K562 (cell line): ENCODE measurements at regions not wholly inside any gene's neighbourhood (a gene's known extent, or its start where the extent isn't known, plus 50 kb on each side); places are given as distances from the start of the nearest gene placed in this dataset.

Experiments used
- ATAC-seq: fragments of 200-7000 bp; cut with Tn5 transposase; 3 replicates; pipeline ENCODE4 v1.9.1; 2020; ENCODE audit warnings: moderate library complexity
- BruUV-seq: library from RNA; stranded (reverse); fragments of 400-500 nt; replicated peaks from 2 replicates; lab custom pipeline; 2021; lab: Mats Ljungman, UMichigan
- CTCF ChIA-PET: fragments of 300-600 bp; formaldehyde crosslinking; extraction: SDS; loops from one replicate; lab custom pipeline; 2021; ENCODE audit warnings: low intra/inter-chr PET ratio; lab: Yijun Ruan, JAX
- POLR2A ChIA-PET: fragments of 300-600, 350-650 bp; sonication (Branson Sonifier 250); formaldehyde crosslinking; extraction: SDS; loops from one replicate; lab custom pipeline; 2021; ENCODE audit warnings: antibody characterized with exemption, inconsistent platforms; lab: Yijun Ruan, JAX
- DNase-seq, 4 experiments: peaks; one replicate each; pipeline versions ENCODE4 v3.0.0 to v3.0.0-alpha.2; 2011 to 2018; ENCODE audit warnings: low spot score in 3 of 4, mixed read lengths in 3 of 4; ENCODE audit errors: extremely low read depth in 1 of 4
- FAIRE-seq: peaks from 2 replicates; lab custom pipeline; 2011; peaks lifted over from hg19 to GRCh38; lab: Jason Lieb, UNC
- H2AFZ ChIP-seq: 2 replicates; pipeline ENCODE4 v1.6.0; 2011; ENCODE audit warnings: low read depth, low read length, control low read depth, inconsistent platforms
- H3K27ac ChIP-seq: fragments of 200-600 bp; 3 replicates; pipeline ENCODE4 v1.8.0; 2011; ENCODE audit warnings: low read depth, mild to moderate bottlenecking, control low read depth, inconsistent platforms, low read length, moderate library complexity, mixed read lengths; ENCODE audit errors: extremely low read depth
- H3K27me3 ChIP-seq, 2 experiments: fragments of 300-600 bp in 1 of 2; 2 replicates in 1 of 2; 3 replicates in 1 of 2; pipeline versions ENCODE4 v1.6.0 to v1.8.0; 2011; ENCODE audit warnings: inconsistent platforms in 2 of 2, low read length in 2 of 2, mild to moderate bottlenecking in 1 of 2, mixed read lengths in 1 of 2, moderate library complexity in 1 of 2; ENCODE audit not compliant: control insufficient read depth in 2 of 2, insufficient read depth in 2 of 2
- H3K36me3 ChIP-seq: fragments of 300-600 bp; 3 replicates; pipeline ENCODE4 v1.8.0; 2011; ENCODE audit warnings: mild to moderate bottlenecking, low read length, inconsistent platforms; ENCODE audit not compliant: control insufficient read depth, insufficient read depth
- H3K4me1 ChIP-seq, 2 experiments: fragments of 200-600 bp in 1 of 2; replicated peaks in 1 of 2; 2 replicates in 1 of 2; 3 replicates in 1 of 2; pipeline versions ENCODE4 v1.5.1 to v1.8.0; 2011; ENCODE audit warnings: inconsistent platforms in 2 of 2, low read length in 2 of 2, mild to moderate bottlenecking in 1 of 2, mixed read lengths in 1 of 2, moderate library complexity in 1 of 2; ENCODE audit not compliant: control insufficient read depth in 2 of 2, insufficient read depth in 2 of 2
- H3K4me2 ChIP-seq: 2 replicates; pipeline ENCODE4 v1.6.1; 2011; ENCODE audit warnings: low read length, control low read depth, inconsistent platforms, mixed read lengths; ENCODE audit not compliant: insufficient read depth
- H3K4me3 ChIP-seq: fragments of 200-600 bp; sonication (generic), shearing (Covaris generic); 2 replicates; pipeline ENCODE4 v1.5.1; 2016; ENCODE audit warnings: control low read depth, inconsistent platforms
- H3K79me2 ChIP-seq: fragments of 200-600 bp; 3 replicates; pipeline ENCODE4 v1.8.0; 2011; ENCODE audit warnings: low read length, inconsistent platforms; ENCODE audit not compliant: control insufficient read depth, insufficient read depth
- H3K9ac ChIP-seq, 2 experiments: 2 replicates each; pipeline versions ENCODE4 v1.6.0 to v1.6.1; 2011; ENCODE audit warnings: low read depth in 2 of 2, low read length in 2 of 2, control low read depth in 1 of 2, inconsistent platforms in 1 of 2, mild to moderate bottlenecking in 1 of 2, mixed read lengths in 1 of 2; ENCODE audit not compliant: insufficient read depth in 1 of 2
- H3K9me1 ChIP-seq: one replicate; pipeline ENCODE4 v1.6.0; 2011; ENCODE audit warnings: inconsistent platforms, mild to moderate bottlenecking, low read length, moderate library complexity; ENCODE audit not compliant: control insufficient read depth, insufficient read depth
- H3K9me3 ChIP-seq: replicated peaks from 2 replicates; pipeline ENCODE4 v1.5.1; 2011; ENCODE audit warnings: low read depth, low read length, inconsistent platforms; ENCODE audit not compliant: control insufficient read depth, insufficient read depth
- H4K20me1 ChIP-seq: replicated peaks from 2 replicates; pipeline ENCODE4 v1.6.1; 2011; ENCODE audit warnings: low read length, inconsistent platforms, mixed read lengths; ENCODE audit not compliant: control insufficient read depth, insufficient read depth
- CBFA2T3 ChIP-seq: fragments of 450-650 bp; IDR thresholded peaks from 2 replicates; pipeline ENCODE4 v1.6.1; 2017
- CREBBP ChIP-seq: IDR thresholded peaks from one replicate; pipeline ENCODE4 v1.6.1; 2012; ENCODE audit warnings: low read depth, mild to moderate bottlenecking, control low read depth, inconsistent platforms, low read length
- ELF1 ChIP-seq: fragments of 200-800 bp; sonication (Bioruptor generic); IDR thresholded peaks from 2 replicates; pipeline ENCODE4 v1.6.1; 2016; ENCODE audit warnings: missing genetic modification characterization, missing compliant biosample characterization
- ETV5 ChIP-seq: sonication (generic); formaldehyde crosslinking; IDR thresholded peaks from 2 replicates; pipeline ENCODE4 v1.4.0; 2020; ENCODE audit warnings: low read depth, mild to moderate bottlenecking, missing genetic modification reagents
- HBP1 ChIP-seq: fragments of 450-650 bp; formaldehyde crosslinking; IDR thresholded peaks from 2 replicates; pipeline ENCODE4 v1.4.0; 2022; ENCODE audit warnings: missing genetic modification characterization
- JUN ChIP-seq, 2 experiments: sonication (generic) in 1 of 2; formaldehyde crosslinking in 1 of 2; IDR thresholded peaks; 2 replicates each; pipeline versions ENCODE4 v1.6.1 to v1.8.0; 2012 to 2022; ENCODE audit warnings: borderline replicate concordance in 2 of 2, mild to moderate bottlenecking in 2 of 2, improper control_type of control experiment in 1 of 2, low read depth in 1 of 2, low read length in 1 of 2, missing genetic modification reagents in 1 of 2
- L3MBTL2 ChIP-seq: fragments of 450-650 bp; IDR thresholded peaks from 2 replicates; pipeline ENCODE4 v1.6.1; 2016; ENCODE audit warnings: mild to moderate bottlenecking, moderate library complexity
- MTA2 ChIP-seq: fragments of 450-650 bp; IDR thresholded peaks from 2 replicates; pipeline ENCODE4 v1.6.1; 2016; ENCODE audit warnings: low read depth
- RBM34 ChIP-seq: fragments of 200-400 bp; formaldehyde crosslinking; IDR thresholded peaks from 2 replicates; pipeline ENCODE4 v1.6.1; 2018; ENCODE audit warnings: low read length, borderline replicate concordance; ENCODE audit not compliant: insufficient read depth
- ZBTB34 ChIP-seq: fragments of 250-450 bp; sonication (Bioruptor Pico); IDR thresholded peaks from 2 replicates; pipeline ENCODE4 v1.8.0; 2021; ENCODE audit warnings: mild to moderate bottlenecking, moderate library complexity
- ZNF766 ChIP-seq: fragments of 200-800 bp; sonication (Bioruptor generic); conservative IDR thresholded peaks from 2 replicates; pipeline ENCODE4 v1.6.1; 2016; ENCODE audit warnings: missing genetic modification characterization, missing compliant biosample characterization
- ZZZ3 ChIP-seq: fragments of 450-650 bp; IDR thresholded peaks from 2 replicates; pipeline ENCODE4 v1.6.1; 2016; ENCODE audit warnings: antibody characterized with exemption, mild to moderate bottlenecking, moderate library complexity
- WGBS: fragments of 100-300 bp; shearing (Covaris generic); methylation state at CpG from one replicate; pipeline ENCODE4 v1.1.6; 2016; ENCODE audit warnings: low coverage, mixed read lengths; ENCODE audit not compliant: insufficient coverage; ENCODE audit errors: missing lambda C conversion rate; 5-methylcytosine and 5-hydroxymethylcytosine counted together
- in situ Hi-C: fragments of 300-500 bp; cut with MboI; formaldehyde crosslinking; loops from 4 replicates; pipeline ENCODE4 v1.15.0; 2018; ENCODE audit warnings: inconsistent platforms, mixed read lengths
- intact Hi-C: fragments of 100-400 bp; cut with micrococcal nuclease; formaldehyde crosslinking; loops from 2 replicates; pipeline ENCODE4 v1.14.2; 2022

DNA sequence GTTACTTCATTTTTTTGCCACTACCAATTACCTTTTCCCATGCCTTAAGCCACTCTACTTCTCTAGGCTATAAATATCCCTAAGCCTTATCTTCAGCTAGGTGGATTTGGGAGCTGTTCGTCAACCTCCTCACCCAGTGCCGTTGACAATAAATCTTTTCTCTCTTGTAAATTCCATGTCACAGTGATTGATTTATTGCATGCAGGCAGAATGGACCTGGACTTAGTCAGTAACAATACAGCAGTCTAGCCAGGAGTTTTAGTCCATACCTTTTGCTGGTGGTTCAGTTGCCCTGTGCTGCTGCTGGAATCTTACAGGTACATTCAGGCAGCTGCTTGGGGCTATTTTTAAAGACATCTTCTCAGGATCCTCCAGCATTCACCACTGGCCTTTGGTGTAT lies 350.5 kb upstream of the NRG3 start (continued):
- TF ChIP-seq MTA2 (no peak), CBFA2T3 (no peak)
- TF ChIP-seq, all 486 proteins: peak for 0

- intact Hi-C loops = no loop called here
- ChIA-PET CTCF (no interaction called here), POLR2A (no interaction called here)
- Histone ChIP-seq H3K36me3 (no peaks in the 10 kb centered on the region), H3K79me2 (no peaks in the 10 kb centered on the region), H4K20me1 (no peaks in the 10 kb centered on the region), H3K4me1 (no peaks in the 10 kb centered on the region), H3K4me2 (no peak overlapping the region), H3K9me1 (no peaks in the 10 kb centered on the region), H3K4me3 (no peak overlapping the region), H3K27ac (no peak overlapping the region), H3K9me3 (no peaks in the 10 kb centered on the region), H3K27me3 (no peaks in the 10 kb centered on the region), H3K9ac (no peak overlapping the region), H2AFZ (no peak overlapping the region)
- no peak for FAIRE-seq
- BruUV-seq = no TSS peak
- in situ Hi-C loops = no loop called here
- DNase-seq = no peak
- ATAC-seq = no peak
- WGBS = 2% methylated on average over 6 of the region's 6 CpGs
- no peak for TF ChIP-seq HBP1 (CRISPR knock-in tag)
- no peak for TF ChIP-seq ETV5 (CRISPR knock-in tag)
- no peak for TF ChIP-seq ZNF766 (CRISPR knock-in tag)
- TF ChIP-seq JUN (IDR thresholded peaks at IDR 0.05; ENCODE audit: borderline replicate concordance, low read depth, low read length) = no peak
- no peak for TF ChIP-seq JUN (CRISPR knock-in tag; IDR thresholded peaks at IDR 0.05; ENCODE audit: borderline replicate concordance)
- TF ChIP-seq ZBTB34 (CRISPR knock-in tag) = no peak
- TF ChIP-seq CREBBP = no peak
- TF ChIP-seq ELF1 (tag) = no peak
- TF ChIP-seq ZZZ3 = no peak
- TF ChIP-seq L3MBTL2 = no peak
- TF ChIP-seq RBM34 = no peak
These were observed 342.6 kb upstream of the NRG3 start for GRCh38 chr10:81532403-81532802.
